Fibroblast of pulmonary artery (primary cell): ENCODE measurements at regions not wholly inside any gene's neighbourhood (a gene's known extent, or its start where the extent isn't known, plus 50 kb on each side); places are given as distances from the start of the nearest gene placed in this dataset.

Experiments used
- DNase-seq: peaks from one replicate; pipeline ENCODE4 v3.0.0-alpha.2; 2010; ENCODE audit warnings: low read depth
- H3K4me3 ChIP-seq: replicated peaks from 2 replicates; pipeline ENCODE4 v1.5.1; 2011; ENCODE audit warnings: low read depth, mild to moderate bottlenecking, control low read depth, low read length, moderate library complexity
- CTCF ChIP-seq: IDR thresholded peaks from 2 replicates; pipeline ENCODE4 v1.5.1; 2011; ENCODE audit warnings: mild to moderate bottlenecking, control low read depth, low read length, inconsistent platforms; ENCODE audit errors: missing control alignments

DNA sequence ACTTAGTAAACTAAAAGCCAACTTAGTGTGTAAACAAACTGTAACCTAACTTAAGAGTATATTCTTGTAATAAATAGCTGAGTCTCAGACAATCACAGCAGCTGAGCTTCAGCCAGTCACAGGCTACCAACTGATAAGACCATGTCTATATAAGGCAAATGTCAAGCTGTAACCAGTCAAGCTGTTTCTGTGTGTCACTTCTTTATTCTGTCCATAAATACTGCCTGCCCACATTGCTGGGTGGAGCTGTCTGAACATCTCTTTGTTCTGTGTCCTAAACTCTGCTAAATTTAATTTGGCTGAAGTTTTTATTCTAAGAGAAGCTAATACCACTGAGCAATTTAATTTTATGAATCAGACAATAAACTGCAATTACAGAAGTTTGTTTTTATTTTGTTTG, 412.1 kb upstream of the CDH10 start:
- no peak for TF ChIP-seq CTCF
- no peak overlapping the region for H3K4me3 ChIP-seq
- DNase-seq: no peak

DNA sequence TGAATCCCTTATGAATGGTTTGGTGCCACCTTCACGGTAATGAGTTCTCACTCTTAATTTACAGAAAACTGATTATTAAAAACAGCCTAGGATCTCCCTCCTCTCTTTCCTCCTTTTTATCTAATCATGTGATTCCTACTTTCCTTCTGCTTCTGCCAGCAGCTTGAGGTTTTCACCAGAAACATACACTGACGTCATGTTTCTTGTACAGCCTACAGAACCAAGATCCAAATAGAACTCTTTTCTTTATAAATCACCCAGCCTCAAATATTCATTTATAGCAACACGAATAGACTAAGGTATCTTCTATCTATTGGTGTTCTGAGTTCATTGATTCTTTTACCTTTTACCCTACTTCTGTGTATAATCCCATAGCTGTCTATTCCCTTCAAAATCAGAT, 388.9 kb upstream of the CDH10 start:
- no peak for TF ChIP-seq CTCF
- H3K4me3 ChIP-seq: no peak overlapping the region
- no peak for DNase-seq

DNA sequence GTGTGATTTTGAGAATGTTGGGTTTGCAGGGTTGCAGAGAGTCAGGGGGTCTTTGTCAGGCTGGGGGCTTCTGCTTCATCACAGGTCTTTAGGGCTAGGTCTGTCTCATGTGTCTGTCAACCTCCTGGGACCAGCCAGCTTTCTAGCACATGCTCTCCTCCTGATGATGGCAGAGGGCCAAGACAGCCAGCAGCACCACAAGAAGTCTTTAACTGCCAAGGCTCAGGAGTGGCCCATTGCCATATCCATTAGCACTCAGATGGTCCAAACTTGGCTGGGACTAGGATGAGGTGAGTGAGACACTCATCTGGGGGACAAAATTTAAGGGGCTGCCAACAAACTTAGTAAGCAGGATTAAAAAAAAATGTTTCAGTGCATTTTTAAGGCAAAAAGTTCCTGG, 384.2 kb upstream of the CDH10 start:
- no peak for DNase-seq
- H3K4me3 ChIP-seq: no peak overlapping the region
- TF ChIP-seq CTCF: no peak

DNA sequence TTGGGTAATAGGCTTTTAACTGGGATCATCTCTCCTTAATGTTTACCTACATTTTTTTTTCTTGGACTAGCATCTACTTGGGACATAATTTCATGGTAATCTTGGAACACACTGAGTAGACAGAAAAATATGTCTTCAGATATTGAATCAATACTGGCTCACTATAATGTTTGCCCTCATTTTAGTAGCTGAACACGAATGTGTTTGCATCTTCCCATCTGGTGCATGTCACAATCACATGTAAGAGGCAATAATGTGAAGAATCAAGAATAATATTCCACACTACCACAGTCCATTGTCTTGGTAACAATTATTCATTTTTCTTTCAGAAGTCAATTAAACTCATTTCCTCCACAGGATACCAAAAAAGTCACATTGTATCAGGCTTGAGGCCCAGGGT, 382.7 kb upstream of the CDH10 start:
- DNase-seq: no peak
- no peak overlapping the region for H3K4me3 ChIP-seq
- TF ChIP-seq CTCF: no peak

- no peak overlapping the region for H3K4me3 ChIP-seq
- DNase-seq: no peak
- TF ChIP-seq CTCF: no peak
These were observed 382.3 kb upstream of the CDH10 start for GRCh38 chr5:25027061-25027460.

- H3K4me3 ChIP-seq: no peak overlapping the region
- no peak for TF ChIP-seq CTCF
- DNase-seq: no peak
These were observed 381.1 kb upstream of the CDH10 start for GRCh38 chr5:25025831-25026230.

DNA sequence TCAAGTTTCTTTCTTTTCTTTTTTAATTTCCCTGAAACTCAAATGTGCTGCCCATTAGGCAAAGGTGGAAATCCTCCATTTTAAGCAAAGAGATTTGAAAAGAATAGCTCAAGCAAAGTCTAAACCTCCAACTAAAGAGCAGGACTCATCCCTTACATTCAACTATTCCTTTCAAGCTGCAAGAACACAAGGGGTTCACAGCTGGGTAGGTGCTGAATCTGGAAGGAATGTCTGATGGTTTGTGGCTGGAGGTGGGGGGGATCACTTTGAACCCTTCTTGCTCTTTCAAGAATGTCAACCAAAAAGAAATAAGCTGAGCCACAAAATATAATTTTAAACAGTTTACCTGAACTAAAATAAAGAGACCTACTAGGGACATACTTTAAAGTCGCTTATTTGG, 375.7 kb upstream of the CDH10 start:
- no peak for DNase-seq
- no peak for TF ChIP-seq CTCF
- H3K4me3 ChIP-seq: no peak overlapping the region
